Naive thymus-derived CD4-positive, alpha-beta T cell (primary cell): ENCODE measurements at regions not wholly inside any gene's neighbourhood (a gene's known extent, or its start where the extent isn't known, plus 50 kb on each side); places are given as distances from the start of the nearest gene placed in this dataset.

Experiments
- ATAC-seq: fragments of 150-1000 bp; cut with Tn5 transposase; 2 replicates; pipeline ENCODE4 v1.10.0; 2021; ENCODE audit warnings: mild to moderate bottlenecking, moderate library complexity
- CTCF ChIA-PET: fragments of 350-600 bp; sonication (Branson Sonifier 250); formaldehyde crosslinking; loops from one replicate; lab custom pipeline; 2021; ENCODE audit warnings: antibody characterized with exemption; lab: Charles Lee
- POLR2A ChIA-PET: fragments of 350-600 bp; sonication (Branson Sonifier 250); formaldehyde crosslinking; loops from one replicate; lab custom pipeline; 2021; ENCODE audit warnings: antibody characterized with exemption, inconsistent platforms; lab: Charles Lee
- DNase-seq, 9 donors: peaks; one replicate each; pipeline versions ENCODE4 v3.0.0 to v3.0.0-alpha.2; 2020 to 2022; ENCODE audit warnings: mixed read lengths in 1 of 9
- H3K27ac ChIP-seq: one replicate; pipeline ENCODE4 v1.7.0; 2013; ENCODE audit warnings: mild to moderate bottlenecking, low read depth, low read length, moderate library complexity
- H3K27me3 ChIP-seq, 2 donors: one replicate each; pipeline ENCODE4 v1.7.0; 2013; ENCODE audit warnings: low read length in 2 of 2, mild to moderate bottlenecking in 2 of 2, moderate library complexity in 2 of 2; ENCODE audit not compliant: control insufficient read depth in 2 of 2, insufficient read depth in 2 of 2
- H3K36me3 ChIP-seq, 3 experiments: 1 replicate in 2 of 3; 2 replicates in 1 of 3; pipeline ENCODE4 v1.7.0; 2013; ENCODE audit warnings: low read length in 3 of 3, mild to moderate bottlenecking in 3 of 3, moderate library complexity in 1 of 3; ENCODE audit not compliant: insufficient read depth in 3 of 3, control insufficient read depth in 2 of 3
- H3K4me1 ChIP-seq, 2 donors: one replicate each; pipeline ENCODE4 v1.7.0; 2013; ENCODE audit warnings: low read length in 2 of 2, mild to moderate bottlenecking in 2 of 2, moderate library complexity in 1 of 2; ENCODE audit not compliant: control insufficient read depth in 2 of 2, insufficient read depth in 2 of 2
- H3K4me3 ChIP-seq: 2 replicates; pipeline ENCODE4 v1.7.0; 2013; ENCODE audit warnings: mild to moderate bottlenecking, low read length
- H3K9me3 ChIP-seq, 3 experiments: 1 replicate in 2 of 3; 2 replicates in 1 of 3; pipeline ENCODE4 v1.7.0; 2013; ENCODE audit warnings: low read length in 3 of 3; ENCODE audit not compliant: control insufficient read depth in 2 of 3
- H3K27ac Mint-ChIP-seq, 9 donors: one replicate each; pipeline ENCODE4 v1.8.0; 2020 to 2022; ENCODE audit warnings: mixed read lengths in 9 of 9, mild to moderate bottlenecking in 8 of 9, moderate library complexity in 5 of 9, inconsistent platforms in 2 of 9
- H3K27me3 Mint-ChIP-seq, 5 donors: one replicate each; pipeline ENCODE4 v1.8.0; 2021 to 2022; ENCODE audit warnings: mixed read lengths in 5 of 5, mild to moderate bottlenecking in 1 of 5
- H3K36me3 Mint-ChIP-seq, 5 donors: one replicate each; pipeline ENCODE4 v1.8.0; 2020 to 2022; ENCODE audit warnings: mixed read lengths in 5 of 5, mild to moderate bottlenecking in 3 of 5, inconsistent platforms in 1 of 5
- H3K4me1 Mint-ChIP-seq, 7 donors: one replicate each; pipeline ENCODE4 v1.8.0; 2020 to 2022; ENCODE audit warnings: mixed read lengths in 7 of 7, mild to moderate bottlenecking in 3 of 7, inconsistent platforms in 1 of 7
- H3K4me3 Mint-ChIP-seq, 10 donors: one replicate each; pipeline ENCODE4 v1.8.0; 2020 to 2022; ENCODE audit warnings: mild to moderate bottlenecking in 10 of 10, mixed read lengths in 10 of 10, moderate library complexity in 6 of 10, inconsistent platforms in 2 of 10
- H3K9me3 Mint-ChIP-seq, 11 donors: one replicate each; pipeline ENCODE4 v1.8.0; 2020 to 2022; ENCODE audit warnings: mixed read lengths in 11 of 11, mild to moderate bottlenecking in 4 of 11, inconsistent platforms in 1 of 11, moderate library complexity in 1 of 11
- intact Hi-C, 2 donors: fragments of 100-400 bp; cut with micrococcal nuclease; formaldehyde crosslinking; loops; one replicate each; pipeline ENCODE4 v1.15.1; 2023

DNA sequence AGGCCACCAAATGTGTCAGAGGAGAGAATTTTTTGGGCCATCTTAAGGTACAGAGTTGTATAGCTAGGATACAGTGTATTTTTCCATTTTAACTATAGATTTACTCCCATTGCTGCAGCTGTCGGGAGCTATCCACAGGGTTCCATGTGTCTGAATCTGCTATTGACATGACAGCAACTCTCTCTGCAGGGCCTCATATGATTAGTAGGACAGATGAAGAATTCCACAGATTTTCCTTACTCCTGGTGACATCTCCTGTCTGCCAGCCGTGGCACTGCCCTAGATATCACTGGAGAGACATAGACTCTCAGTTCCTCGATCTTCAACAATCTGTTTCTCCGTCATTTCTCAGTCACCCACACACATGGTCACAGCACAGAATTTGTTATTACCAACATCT lies 86.5 kb downstream of the SPCS3 start:
- Histone ChIP-seq H3K4me3 (no peak overlapping the region), H3K4me1 (no peaks in the 10 kb centered on the region), H3K27ac (no peak overlapping the region), H3K9me3 (no peaks in the 10 kb centered on the region), H3K36me3 (no peaks in the 10 kb centered on the region), H3K27me3 (no peaks in the 10 kb centered on the region)
- Mint-ChIP-seq H3K9me3 (peaks cover 0 to 9% (median 0%) of the 10 kb centered on the region in 11 donors), H3K4me3 (no peak overlapping the region), H3K27me3 (no peaks in the 10 kb centered on the region), H3K36me3 (no peaks in the 10 kb centered on the region), H3K4me1 (no peaks in the 10 kb centered on the region), H3K27ac (no peak overlapping the region)
- POLR2A ChIA-PET, result no interaction called here
- DNase-seq (no peak), ATAC-seq (no peak)
- CTCF ChIA-PET, result no interaction called here
- intact Hi-C loops, result no loop called here

GRCh38 chr4:176406736-176407135 lies 87.0 kb downstream of the SPCS3 start:
- no peak overlapping the region for H3K27ac Mint-ChIP-seq
- ATAC-seq (no peak), DNase-seq (no peak)
- H3K4me1 Mint-ChIP-seq, result no peaks in the 10 kb centered on the region
- peaks cover 0 to 11% (median 1%) of the 10 kb centered on the region in 11 donors for H3K9me3 Mint-ChIP-seq
- intact Hi-C loops, result no loop called here
- ChIA-PET POLR2A (no interaction called here), CTCF (no interaction called here)
- Histone ChIP-seq H3K4me1 (no peaks in the 10 kb centered on the region), H3K9me3 (no peaks in the 10 kb centered on the region), H3K27me3 (no peaks in the 10 kb centered on the region), H3K27ac (no peak overlapping the region), H3K4me3 (no peak overlapping the region), H3K36me3 (no peaks in the 10 kb centered on the region)
- H3K27me3 Mint-ChIP-seq, result no peaks in the 10 kb centered on the region
- H3K4me3 Mint-ChIP-seq, result no peak overlapping the region
- no peaks in the 10 kb centered on the region for H3K36me3 Mint-ChIP-seq

GRCh38 chr4:176409627-176410026 lies 89.9 kb downstream of the SPCS3 start:
- Histone ChIP-seq H3K36me3 (no peaks in the 10 kb centered on the region), H3K4me1 (no peaks in the 10 kb centered on the region), H3K9me3 (no peaks in the 10 kb centered on the region), H3K27me3 (no peaks in the 10 kb centered on the region), H3K27ac (no peak overlapping the region), H3K4me3 (no peak overlapping the region)
- peaks cover 0 to 4% (median 0%) of the 10 kb centered on the region in 11 donors for H3K9me3 Mint-ChIP-seq
- no peaks in the 10 kb centered on the region for H3K27me3 Mint-ChIP-seq
- no peaks in the 10 kb centered on the region for H3K36me3 Mint-ChIP-seq
- ATAC-seq, result no peak
- no peak overlapping the region for H3K27ac Mint-ChIP-seq
- DNase-seq, result no peak
- CTCF ChIA-PET, result no interaction called here
- POLR2A ChIA-PET, result no interaction called here
- no peak overlapping the region for H3K4me3 Mint-ChIP-seq
- intact Hi-C loops, result no loop called here
- no peaks in the 10 kb centered on the region for H3K4me1 Mint-ChIP-seq

GRCh38 chr4:176413171-176413570 lies 93.4 kb downstream of the SPCS3 start:
- H3K27me3 Mint-ChIP-seq, result peaks cover 0 to 18% (median 8%) of the 10 kb centered on the region in 5 donors
- H3K36me3 ChIP-seq, result no peaks in the 10 kb centered on the region
- H3K4me3 ChIP-seq, result no peak overlapping the region
- DNase-seq, result no peak
- H3K4me3 Mint-ChIP-seq, result no peak overlapping the region
- intact Hi-C loops, result no loop called here
- no peak overlapping the region for H3K27ac ChIP-seq
- peaks cover 0 to 4% (median 2%) of the 10 kb centered on the region in 11 donors for H3K9me3 Mint-ChIP-seq
- H3K27ac Mint-ChIP-seq, result no peak overlapping the region
- H3K27me3 ChIP-seq, result no peaks in the 10 kb centered on the region
- no peaks in the 10 kb centered on the region for H3K9me3 ChIP-seq
- no peaks in the 10 kb centered on the region for H3K36me3 Mint-ChIP-seq
- H3K4me1 ChIP-seq, result no peaks in the 10 kb centered on the region
- ChIA-PET CTCF (no interaction called here), POLR2A (no interaction called here)
- ATAC-seq, result no peak
- H3K4me1 Mint-ChIP-seq, result no peaks in the 10 kb centered on the region

GRCh38 chr4:176422001-176422400 lies 102.2 kb downstream of the SPCS3 start:
- Histone ChIP-seq H3K36me3 (no peaks in the 10 kb centered on the region), H3K27ac (no peak overlapping the region), H3K27me3 (no peaks in the 10 kb centered on the region), H3K4me1 (no peaks in the 10 kb centered on the region), H3K9me3 (no peaks in the 10 kb centered on the region), H3K4me3 (no peak overlapping the region)
- ATAC-seq (no peak), DNase-seq (no peak)
- Mint-ChIP-seq H3K27ac (no peak overlapping the region), H3K36me3 (no peaks in the 10 kb centered on the region), H3K4me3 (no peak overlapping the region), H3K4me1 (no peaks in the 10 kb centered on the region), H3K9me3 (peaks cover 0 to 5% (median 0%) of the 10 kb centered on the region in 11 donors), H3K27me3 (peaks cover 0 to 16% (median 4%) of the 10 kb centered on the region in 5 donors)
- intact Hi-C loops, result no loop called here
- CTCF ChIA-PET, result no interaction called here
- POLR2A ChIA-PET, result no interaction called here

DNA sequence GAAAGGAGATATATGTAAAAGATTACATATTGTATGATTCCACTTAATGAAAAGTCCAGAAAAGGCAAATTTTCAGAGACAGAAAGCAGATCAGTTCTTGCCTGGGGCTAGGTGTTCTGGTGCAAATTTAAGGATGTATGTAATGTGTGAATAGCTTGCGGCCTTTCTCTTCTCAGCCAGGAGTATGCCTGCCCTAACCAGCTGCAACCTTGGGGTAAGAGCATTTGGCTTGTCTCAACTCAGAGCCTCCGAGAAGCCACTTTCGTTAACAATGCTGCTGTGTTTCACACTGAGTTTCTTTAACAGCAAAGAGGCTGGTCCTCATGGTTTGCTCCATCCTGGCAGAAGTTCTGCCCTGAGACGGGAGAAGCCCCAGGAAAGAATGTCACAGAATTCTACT lies 102.7 kb downstream of the SPCS3 start:
- ChIA-PET CTCF (no interaction called here), POLR2A (no interaction called here)
- Histone ChIP-seq H3K27ac (no peak overlapping the region), H3K4me3 (no peak overlapping the region), H3K36me3 (no peaks in the 10 kb centered on the region), H3K9me3 (no peaks in the 10 kb centered on the region), H3K27me3 (no peaks in the 10 kb centered on the region), H3K4me1 (no peaks in the 10 kb centered on the region)
- intact Hi-C loops, result no loop called here
- no peaks in the 10 kb centered on the region for H3K36me3 Mint-ChIP-seq
- H3K27ac Mint-ChIP-seq, result no peak overlapping the region
- no peak for DNase-seq
- no peak for ATAC-seq
- H3K27me3 Mint-ChIP-seq, result peaks cover 0 to 11% (median 4%) of the 10 kb centered on the region in 5 donors
- no peaks in the 10 kb centered on the region for H3K4me1 Mint-ChIP-seq
- no peak overlapping the region for H3K4me3 Mint-ChIP-seq
- H3K9me3 Mint-ChIP-seq, result peaks cover 0 to 5% (median 0%) of the 10 kb centered on the region in 11 donors

DNA sequence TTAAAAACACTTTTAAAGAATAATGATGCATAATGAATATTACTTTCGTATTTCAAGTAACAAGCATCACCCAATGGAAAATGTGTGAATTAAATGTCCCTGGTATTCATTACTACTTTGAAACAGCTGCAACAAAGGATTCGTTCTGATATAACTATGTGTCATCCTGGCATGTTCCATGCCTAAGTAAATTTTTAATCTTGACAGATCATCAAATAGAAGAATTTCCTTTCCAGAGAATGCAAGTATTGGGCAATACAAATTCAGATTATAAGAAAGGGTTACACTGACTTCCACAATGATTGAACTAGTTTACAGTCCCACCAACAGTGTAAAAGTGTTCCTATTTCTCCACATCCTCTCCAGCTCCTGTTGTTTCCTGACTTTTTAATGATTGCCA lies 105.3 kb downstream of the SPCS3 start:
- H3K4me3 Mint-ChIP-seq, result no peak overlapping the region
- H3K36me3 Mint-ChIP-seq, result no peaks in the 10 kb centered on the region
- ChIA-PET POLR2A (no interaction called here), CTCF (no interaction called here)
- Histone ChIP-seq H3K4me1 (no peaks in the 10 kb centered on the region), H3K27me3 (no peaks in the 10 kb centered on the region), H3K9me3 (no peaks in the 10 kb centered on the region), H3K27ac (no peak overlapping the region), H3K4me3 (no peak overlapping the region), H3K36me3 (no peaks in the 10 kb centered on the region)
- H3K4me1 Mint-ChIP-seq, result no peaks in the 10 kb centered on the region
- no peak for DNase-seq
- ATAC-seq, result no peak
- H3K9me3 Mint-ChIP-seq, result peaks cover 0 to 2% (median 0%) of the 10 kb centered on the region in 11 donors
- no peak overlapping the region for H3K27ac Mint-ChIP-seq
- intact Hi-C loops, result no loop called here
- peaks cover 0 to 8% (median under 1%) of the 10 kb centered on the region in 5 donors for H3K27me3 Mint-ChIP-seq
